NK-92 treated with Interleukin-12 subunit alpha and Interleukin-12 subunit beta, amount 100 ng/mL, for 24 hours (cell line): ENCODE measurements at regions not wholly inside any gene's neighbourhood (a gene's known extent, or its start where the extent isn't known, plus 50 kb on each side); places are given as distances from the start of the nearest gene placed in this dataset.

Source experiments
- DNase-seq: peaks from one replicate; lab custom pipeline; 2025; lab: John Stamatoyannopoulos, UW

GRCh38 chr6:164554700-164555476 lies 754.5 kb downstream of the C6orf118 start:
- DNase-seq: no peak

GRCh38 chr6:164554226-164554625 lies 755.2 kb downstream of the C6orf118 start:
- DNase-seq: no peak

- no peak for DNase-seq
Measured at GRCh38 chr6:164551706-164552105, 757.7 kb downstream of the C6orf118 start.

GRCh38 chr6:164547076-164547475 lies 762.3 kb downstream of the C6orf118 start:
- DNase-seq: no peak

GRCh38 chr6:164546263-164546662 lies 763.1 kb downstream of the C6orf118 start:
- no peak for DNase-seq

GRCh38 chr6:164534070-164534766 lies 775.2 kb downstream of the C6orf118 start:
- no peak for DNase-seq

GRCh38 chr6:164533045-164533362 lies 776.4 kb downstream of the C6orf118 start:
- no peak for DNase-seq

- no peak for DNase-seq
Measured at GRCh38 chr6:164532198-164533044, 777.0 kb downstream of the C6orf118 start.

- DNase-seq: no peak
Measured at GRCh38 chr6:164531736-164532135, 777.7 kb downstream of the C6orf118 start.

GRCh38 chr6:164528539-164528938 lies 780.9 kb downstream of the C6orf118 start:
- DNase-seq: no peak

GRCh38 chr6:164523087-164523654 lies 786.2 kb downstream of the C6orf118 start:
- no peak for DNase-seq

GRCh38 chr6:164520916-164521315 lies 788.5 kb downstream of the C6orf118 start:
- DNase-seq: no peak

GRCh38 chr6:164507206-164507940 lies 802.0 kb downstream of the C6orf118 start:
- DNase-seq: no peak

GRCh38 chr6:164505425-164505824 lies 804.0 kb downstream of the C6orf118 start:
- DNase-seq: no peak

GRCh38 chr6:164502833-164503232 lies 806.6 kb downstream of the C6orf118 start:
- no peak for DNase-seq

- DNase-seq: no peak
Measured at GRCh38 chr6:164495882-164496495, 813.4 kb downstream of the C6orf118 start.

GRCh38 chr6:164478426-164478825 lies 831.0 kb downstream of the C6orf118 start:
- DNase-seq: no peak

GRCh38 chr6:164477790-164478189 lies 831.6 kb downstream of the C6orf118 start:
- no peak for DNase-seq

- DNase-seq: no peak
Measured at GRCh38 chr6:164477101-164477500, 832.3 kb downstream of the C6orf118 start.

- no peak for DNase-seq
Measured at GRCh38 chr6:164469276-164469949, 840.0 kb downstream of the C6orf118 start.

- no peak for DNase-seq
Measured at GRCh38 chr6:164455835-164456234, 853.6 kb downstream of the C6orf118 start.
